Glutamatergic neuron (in vitro differentiated cells): ENCODE measurements at regions not wholly inside any gene's neighbourhood (a gene's known extent, or its start where the extent isn't known, plus 50 kb on each side); places are given as distances from the start of the nearest gene placed in this dataset.

ENCODE experiments used
- DNase-seq: peaks from one replicate; pipeline ENCODE4 v3.0.0; 2022
- H3K27ac Mint-ChIP-seq: one replicate; pipeline ENCODE4 v1.8.0; 2020; ENCODE audit warnings: mild to moderate bottlenecking, mixed read lengths, inconsistent platforms; ENCODE audit not compliant: unreplicated experiment
- H3K27me3 Mint-ChIP-seq: one replicate; pipeline ENCODE4 v1.8.0; 2020; ENCODE audit warnings: mild to moderate bottlenecking, moderate library complexity, mixed read lengths, inconsistent platforms; ENCODE audit not compliant: unreplicated experiment
- H3K36me3 Mint-ChIP-seq: one replicate; pipeline ENCODE4 v1.8.0; 2020; ENCODE audit warnings: mild to moderate bottlenecking, mixed read lengths, inconsistent platforms; ENCODE audit not compliant: unreplicated experiment
- H3K4me1 Mint-ChIP-seq: one replicate; pipeline ENCODE4 v1.8.0; 2020; ENCODE audit warnings: mild to moderate bottlenecking, low read depth, mixed read lengths, inconsistent platforms; ENCODE audit not compliant: unreplicated experiment
- H3K4me3 Mint-ChIP-seq: one replicate; pipeline ENCODE4 v1.8.0; 2020; ENCODE audit warnings: mild to moderate bottlenecking, mixed read lengths, inconsistent platforms; ENCODE audit not compliant: unreplicated experiment
- H3K9me3 Mint-ChIP-seq: one replicate; pipeline ENCODE4 v1.8.0; 2020; ENCODE audit warnings: mild to moderate bottlenecking, moderate library complexity, mixed read lengths, inconsistent platforms; ENCODE audit not compliant: unreplicated experiment
- TF ChIP-seq, protein P1 (sequence below): fragments of 200-600 bp; sonication (generic); IDR thresholded peaks from one replicate; pipeline ENCODE4 v1.5.0; 2021; ENCODE audit not compliant: partially characterized antibody, unreplicated experiment

DNA sequence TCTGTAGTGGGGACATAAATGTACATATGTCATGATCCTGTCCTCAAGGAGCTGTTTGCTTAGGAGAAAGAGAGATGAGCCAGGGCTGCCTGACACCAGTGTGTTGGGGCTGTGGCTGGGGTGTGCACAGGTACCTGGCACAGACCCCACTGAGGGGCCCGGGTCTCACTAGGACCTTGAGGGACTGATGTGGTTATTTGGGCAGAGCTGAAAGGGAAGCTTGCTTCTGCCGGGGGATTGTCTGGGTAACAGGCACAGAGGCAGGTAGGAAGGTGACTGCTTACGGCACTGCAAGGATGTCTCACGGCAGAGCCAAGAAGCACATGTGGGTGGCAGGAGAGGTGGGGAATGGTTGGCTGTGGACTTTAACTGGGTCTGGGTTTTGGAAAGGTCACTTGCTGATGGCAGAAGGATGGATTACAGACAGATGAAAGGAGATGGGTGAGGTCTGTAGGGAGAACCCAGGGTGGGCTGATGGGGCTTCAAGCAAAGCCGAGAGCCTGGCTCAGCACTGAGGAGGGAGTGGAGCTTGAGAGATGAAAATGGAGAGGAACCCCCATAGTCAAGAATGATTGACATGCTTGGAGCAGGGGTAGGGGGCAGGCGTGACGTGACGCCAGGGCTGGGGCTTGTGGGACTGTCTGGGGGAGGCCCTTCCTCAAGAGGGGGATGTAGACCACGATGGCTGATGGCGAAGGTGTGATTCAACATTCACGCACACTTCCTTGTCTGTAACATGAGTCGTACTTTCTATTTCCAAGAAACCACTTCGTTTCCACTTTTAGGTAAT lies 207.7 kb upstream of the SHH start:
- TF ChIP-seq, protein P1, sequence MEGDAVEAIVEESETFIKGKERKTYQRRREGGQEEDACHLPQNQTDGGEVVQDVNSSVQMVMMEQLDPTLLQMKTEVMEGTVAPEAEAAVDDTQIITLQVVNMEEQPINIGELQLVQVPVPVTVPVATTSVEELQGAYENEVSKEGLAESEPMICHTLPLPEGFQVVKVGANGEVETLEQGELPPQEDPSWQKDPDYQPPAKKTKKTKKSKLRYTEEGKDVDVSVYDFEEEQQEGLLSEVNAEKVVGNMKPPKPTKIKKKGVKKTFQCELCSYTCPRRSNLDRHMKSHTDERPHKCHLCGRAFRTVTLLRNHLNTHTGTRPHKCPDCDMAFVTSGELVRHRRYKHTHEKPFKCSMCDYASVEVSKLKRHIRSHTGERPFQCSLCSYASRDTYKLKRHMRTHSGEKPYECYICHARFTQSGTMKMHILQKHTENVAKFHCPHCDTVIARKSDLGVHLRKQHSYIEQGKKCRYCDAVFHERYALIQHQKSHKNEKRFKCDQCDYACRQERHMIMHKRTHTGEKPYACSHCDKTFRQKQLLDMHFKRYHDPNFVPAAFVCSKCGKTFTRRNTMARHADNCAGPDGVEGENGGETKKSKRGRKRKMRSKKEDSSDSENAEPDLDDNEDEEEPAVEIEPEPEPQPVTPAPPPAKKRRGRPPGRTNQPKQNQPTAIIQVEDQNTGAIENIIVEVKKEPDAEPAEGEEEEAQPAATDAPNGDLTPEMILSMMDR: no peak
- DNase-seq: no peak
- H3K27ac Mint-ChIP-seq: no peak overlapping the region
- H3K27me3 Mint-ChIP-seq: peaks cover 2% of the 10 kb centered on the region
- H3K4me3 Mint-ChIP-seq: no peak overlapping the region
- H3K9me3 Mint-ChIP-seq: peaks cover 3% of the 10 kb centered on the region
- no peaks in the 10 kb centered on the region for H3K4me1 Mint-ChIP-seq
- H3K36me3 Mint-ChIP-seq: no peaks in the 10 kb centered on the region

DNA sequence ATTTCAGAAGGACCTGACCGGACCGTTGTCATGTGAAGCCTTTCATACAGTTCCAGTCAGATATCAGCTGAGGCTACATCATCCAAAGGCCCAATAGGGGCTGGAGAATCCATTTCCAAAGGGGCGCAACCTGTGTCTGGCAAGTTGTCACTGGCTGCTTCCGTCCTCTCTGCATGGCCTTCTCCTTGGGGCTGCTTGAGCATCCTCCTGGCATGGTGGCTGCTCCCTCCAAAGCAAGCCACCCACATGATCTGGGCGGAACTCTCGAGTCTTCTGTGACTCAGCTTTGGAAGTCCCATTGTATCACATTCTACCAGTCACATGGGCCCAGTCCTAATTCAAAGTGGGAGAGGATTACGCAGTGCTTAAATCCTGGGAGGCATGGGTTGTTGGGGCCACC lies 207.0 kb upstream of the SHH start:
- TF ChIP-seq, protein P1: no peak
- Mint-ChIP-seq H3K9me3 (no peaks in the 10 kb centered on the region), H3K27ac (no peak overlapping the region)

DNA sequence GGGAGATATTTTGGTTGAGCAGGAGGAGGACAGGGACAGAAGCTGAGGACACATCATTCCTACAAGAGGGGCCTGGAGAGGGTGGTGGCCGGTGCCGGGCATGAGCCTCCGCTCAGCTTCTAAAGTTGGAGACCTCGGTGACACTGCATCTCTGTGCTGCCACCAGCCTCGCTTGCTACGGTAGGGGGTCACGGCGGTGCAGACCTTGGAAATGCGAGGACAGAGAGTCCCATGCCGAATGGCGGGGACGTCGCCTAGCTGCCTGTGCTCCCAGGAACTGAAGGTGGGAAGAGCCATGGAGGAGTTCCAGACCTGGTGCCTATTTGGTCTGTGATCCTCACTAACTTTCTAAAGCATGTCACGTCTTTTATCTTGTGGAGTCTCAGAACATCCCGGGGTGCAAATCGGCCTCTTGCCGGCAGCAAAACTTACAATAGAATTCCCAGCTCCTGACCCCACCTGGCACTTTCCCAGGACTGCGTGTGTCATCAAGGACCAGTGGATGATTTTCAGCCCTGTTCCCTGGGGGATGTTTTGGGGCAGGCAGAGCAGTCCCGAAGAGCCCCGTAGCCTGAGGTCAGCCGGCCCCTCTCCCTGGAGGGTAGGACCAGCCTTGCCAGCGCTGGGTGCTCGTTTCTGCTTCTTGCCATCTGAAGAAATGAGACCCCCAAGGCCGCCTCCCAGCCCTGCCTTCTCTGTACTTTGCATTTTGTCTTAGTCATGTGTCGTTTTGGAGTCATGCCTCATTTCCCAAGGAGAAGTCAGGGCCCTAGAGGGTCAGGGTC lies 205.8 kb upstream of the SHH start:
- DNase-seq: no peak
- no peaks in the 10 kb centered on the region for H3K9me3 Mint-ChIP-seq

More for the DNA sequence above, 207.0 kb upstream of the SHH start:
- Mint-ChIP-seq H3K4me3 (no peak overlapping the region), H3K4me1 (no peaks in the 10 kb centered on the region), H3K27me3 (peaks cover 2% of the 10 kb centered on the region), H3K36me3 (no peaks in the 10 kb centered on the region)
- no peak for DNase-seq

DNA sequence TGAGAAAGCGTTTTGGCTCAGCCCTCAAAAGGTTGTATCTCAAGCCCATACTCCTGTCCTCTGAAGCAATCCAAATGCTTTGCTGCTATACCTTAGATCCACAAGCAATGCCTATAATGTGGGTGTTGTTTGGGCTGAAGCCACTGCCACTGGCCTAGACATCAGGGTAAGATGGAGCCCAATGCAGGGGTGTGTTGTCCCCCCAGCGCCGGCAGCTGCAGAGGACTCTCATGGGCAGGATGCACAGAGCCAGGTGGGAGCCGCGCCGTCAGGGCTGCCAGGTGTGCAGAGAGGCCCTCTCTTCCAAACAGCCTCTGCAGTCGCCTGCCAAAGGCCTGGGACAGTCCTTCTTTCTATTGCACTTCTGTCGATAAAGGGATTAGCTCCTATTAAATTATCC lies 205.2 kb upstream of the SHH start:
- DNase-seq: no peak
- no peak overlapping the region for H3K27ac Mint-ChIP-seq
- no peak overlapping the region for H3K4me3 Mint-ChIP-seq
- no peaks in the 10 kb centered on the region for H3K4me1 Mint-ChIP-seq
- peaks cover 2% of the 10 kb centered on the region for H3K27me3 Mint-ChIP-seq
- H3K9me3 Mint-ChIP-seq: no peaks in the 10 kb centered on the region
- TF ChIP-seq, protein P1: no peak
- H3K36me3 Mint-ChIP-seq: no peaks in the 10 kb centered on the region

More for the DNA sequence above, 205.8 kb upstream of the SHH start:
- Mint-ChIP-seq H3K4me1 (no peaks in the 10 kb centered on the region), H3K4me3 (no peak overlapping the region), H3K27ac (no peak overlapping the region), H3K36me3 (no peaks in the 10 kb centered on the region), H3K27me3 (peaks cover 2% of the 10 kb centered on the region)
- TF ChIP-seq, protein P1: no peak
